BLaER1 treated with 17β-estradiol and CSF1 and Interleukin-3, amounts not matched to agents 10 nM and 100 nM (cell line): ENCODE measurements at regions not wholly inside any gene's neighbourhood (a gene's known extent, or its start where the extent isn't known, plus 50 kb on each side); places are given as distances from the start of the nearest gene placed in this dataset.

ENCODE experiments used
- H3K27ac ChIP-seq, 11 experiments: shearing (Covaris generic); formaldehyde crosslinking; 2 replicates each; pipeline ENCODE4 v1.8.1; 2022
- H3K27me3 ChIP-seq, 11 experiments: shearing (Covaris generic); formaldehyde crosslinking; 2 replicates each; pipeline ENCODE4 v1.8.1; 2022
- H3K36me3 ChIP-seq, 11 experiments: shearing (Covaris generic); formaldehyde crosslinking; 2 replicates each; pipeline ENCODE4 v1.8.1; 2022
- H3K4me1 ChIP-seq, 10 experiments: shearing (Covaris generic); formaldehyde crosslinking; 2 replicates each; pipeline ENCODE4 v1.8.1; 2022
- H3K4me2 ChIP-seq, 11 experiments: shearing (Covaris generic); formaldehyde crosslinking; 2 replicates each; pipeline ENCODE4 v1.8.1; 2022
- H3K4me3 ChIP-seq, 10 experiments: shearing (Covaris generic); formaldehyde crosslinking; 2 replicates each; pipeline ENCODE4 v1.8.1; 2022
- H3K9ac ChIP-seq, 11 experiments: shearing (Covaris generic); formaldehyde crosslinking; 2 replicates each; pipeline ENCODE4 v1.8.1; 2022
- H3K9me3 ChIP-seq, 11 experiments: shearing (Covaris generic); formaldehyde crosslinking; replicated peaks in 1 of 11; 2 replicates each; pipeline ENCODE4 v1.8.1; 2022
- H4K20me1 ChIP-seq, 11 experiments: shearing (Covaris generic); formaldehyde crosslinking; 2 replicates each; pipeline ENCODE4 v1.8.1; 2022
- Cebpa-rat ChIP-seq, 11 experiments: shearing (Covaris generic); IDR thresholded peaks; 2 replicates each; pipeline ENCODE4 v1.8.1; 2022

DNA sequence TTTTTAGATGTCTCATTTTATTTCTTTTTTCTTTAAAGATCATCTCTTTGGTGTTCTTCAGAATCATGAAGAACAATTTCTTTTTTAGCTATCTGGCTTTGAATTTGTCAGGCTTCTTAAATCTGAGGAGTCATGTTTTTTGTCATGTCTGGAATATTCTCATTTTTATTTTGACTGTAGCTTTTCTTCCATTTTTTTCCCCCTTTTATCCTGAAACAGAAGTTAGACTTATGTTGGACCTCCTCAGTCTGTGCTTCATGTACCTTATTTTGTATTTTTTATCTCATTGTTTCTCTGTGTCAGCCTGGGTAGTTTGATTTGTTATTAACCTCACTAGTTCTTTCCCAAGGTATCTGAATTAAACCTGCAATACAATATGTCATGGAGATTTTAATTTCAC, 319.2 kb upstream of the ADGRL4 start:
- Histone ChIP-seq H3K4me2 (no peak overlapping the region), H3K4me1 (peaks cover 0 to 18% (median 4%) of the 10 kb centered on the region in 10 experiments; a peak in 8 of 20 replicates)
- no peak for TF ChIP-seq Cebpa-rat (IDR thresholded peaks at IDR 0.05)

DNA sequence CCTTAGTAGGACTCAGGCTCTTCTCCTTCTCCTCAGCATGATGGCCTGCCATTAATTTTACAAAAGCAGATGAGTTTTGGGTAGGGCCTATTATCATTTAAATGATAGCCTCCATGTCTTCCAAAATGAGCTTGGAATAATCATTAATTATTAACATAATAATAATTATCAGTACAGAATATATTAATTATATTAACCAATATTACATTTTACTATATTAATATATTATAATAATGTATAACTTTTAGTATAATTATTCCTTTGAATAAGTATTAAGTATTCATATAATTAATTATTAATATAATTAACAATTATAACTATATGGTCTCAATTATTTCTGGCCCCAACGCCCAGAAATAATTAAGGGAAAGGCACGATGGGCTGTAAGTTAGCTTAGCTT, 318.6 kb upstream of the ADGRL4 start:
- TF ChIP-seq Cebpa-rat (IDR thresholded peaks at IDR 0.05) = no peak
- Histone ChIP-seq H3K4me2 (no peak overlapping the region), H3K4me3 (no peak overlapping the region), H3K9ac (no peak overlapping the region), H3K27ac (no peak overlapping the region), H3K36me3 (no peaks in the 10 kb centered on the region), H4K20me1 (no peaks in the 10 kb centered on the region), H3K9me3 (peaks cover 0 to 5% (median 0%) of the 10 kb centered on the region in 11 experiments; a peak in 3 of 22 replicates), H3K4me1 (peaks cover 0 to 18% (median 4%) of the 10 kb centered on the region in 10 experiments; a peak in 8 of 20 replicates), H3K27me3 (no peaks in the 10 kb centered on the region)

More for the DNA sequence above, 319.2 kb upstream of the ADGRL4 start:
- no peaks in the 10 kb centered on the region for H4K20me1 ChIP-seq
- H3K9ac ChIP-seq = no peak overlapping the region
- peaks cover 0 to 5% (median 0%) of the 10 kb centered on the region in 11 experiments; a peak in 3 of 22 replicates for H3K9me3 ChIP-seq
- no peaks in the 10 kb centered on the region for H3K36me3 ChIP-seq
- H3K27me3 ChIP-seq = no peaks in the 10 kb centered on the region
- no peak overlapping the region for H3K27ac ChIP-seq
- no peak overlapping the region for H3K4me3 ChIP-seq

DNA sequence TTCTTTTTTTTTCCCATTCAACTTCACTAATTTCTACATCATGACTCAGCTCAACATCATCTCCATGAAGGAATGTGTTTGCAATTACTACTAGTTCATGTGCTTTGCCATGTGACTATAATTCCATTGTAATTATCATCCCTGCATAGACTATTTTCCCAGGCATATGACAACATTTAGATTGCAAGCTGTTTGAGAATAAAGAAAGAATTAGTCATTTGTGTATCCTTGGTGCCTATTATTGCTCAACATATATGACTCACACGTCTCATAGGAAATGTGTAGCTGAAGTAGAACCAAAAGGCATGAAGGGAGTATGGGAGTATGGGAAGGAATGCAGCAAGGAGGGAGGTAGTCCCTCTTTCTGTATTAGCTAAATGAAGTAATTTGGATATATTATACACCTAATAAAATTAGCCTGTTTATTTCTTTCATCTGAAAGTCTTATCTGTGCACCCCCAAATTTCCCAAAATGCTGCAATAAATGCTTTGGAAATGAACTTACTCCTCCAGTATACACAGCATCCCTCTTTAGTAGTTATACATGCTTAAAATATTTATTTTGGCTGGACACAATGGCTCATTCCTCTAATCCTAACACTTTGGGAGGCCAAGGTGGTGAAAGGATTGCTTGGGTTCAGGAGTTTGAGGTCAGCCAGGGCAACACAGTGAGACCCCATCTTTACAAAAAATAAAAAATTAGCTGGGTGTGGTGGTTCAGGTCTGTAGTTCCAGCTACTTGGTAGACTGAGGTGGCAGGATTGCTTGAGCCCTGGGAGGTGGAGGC, 316.9 kb upstream of the ADGRL4 start:
- Histone ChIP-seq H3K27me3 (no peaks in the 10 kb centered on the region), H3K27ac (peak overlapping the region in 2 of 11 experiments; percentile 17 to 34; a peak in 2 of 22 replicates), H3K9me3 (peaks cover 0 to 5% (median 0%) of the 10 kb centered on the region in 11 experiments; a peak in 3 of 22 replicates), H3K4me1 (peaks cover 0 to 18% (median 4%) of the 10 kb centered on the region in 10 experiments; a peak in 8 of 20 replicates), H3K9ac (no peak overlapping the region), H3K4me2 (peak overlapping the region in 5 of 11 experiments; percentile 15 to 46 (median 22); a peak in 7 of 22 replicates), H3K4me3 (no peak overlapping the region), H3K36me3 (no peaks in the 10 kb centered on the region), H4K20me1 (no peaks in the 10 kb centered on the region)
- TF ChIP-seq Cebpa-rat (IDR thresholded peaks at IDR 0.05) = peak in 2 of 11 experiments; percentile 57 to 61; a peak in 6 of 22 replicates

DNA sequence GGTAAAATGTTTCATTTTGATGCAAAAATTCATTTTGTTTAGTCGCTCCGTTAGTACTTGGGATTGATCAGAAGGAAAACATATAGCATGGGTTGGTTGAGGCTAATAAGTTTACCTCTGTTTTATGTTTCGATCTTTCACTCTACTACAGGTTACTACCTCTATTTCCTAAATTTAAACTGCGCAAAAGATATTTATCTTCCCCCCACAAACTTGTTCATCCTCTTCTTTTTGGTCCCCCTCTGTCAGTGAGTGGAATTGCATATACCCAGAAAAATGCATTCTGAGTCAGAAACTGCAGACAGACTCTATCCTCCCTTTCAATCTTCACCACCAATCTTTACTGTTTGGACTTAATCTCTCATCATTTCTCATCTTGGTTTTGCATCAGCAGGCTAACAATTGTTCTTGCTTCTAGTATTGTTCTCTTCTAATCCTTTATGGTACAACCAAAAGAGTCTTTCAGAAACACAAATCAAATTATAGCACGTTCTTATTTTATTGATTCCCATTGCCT, 316.0 kb upstream of the ADGRL4 start:
- Histone ChIP-seq H3K9me3 (peaks cover 0 to 5% (median 0%) of the 10 kb centered on the region in 11 experiments; a peak in 3 of 22 replicates), H3K36me3 (no peaks in the 10 kb centered on the region), H3K9ac (no peak overlapping the region), H4K20me1 (no peaks in the 10 kb centered on the region), H3K27me3 (no peaks in the 10 kb centered on the region), H3K4me3 (no peak overlapping the region), H3K27ac (peak overlapping the region in 1 of 11 experiments; percentile 17; a peak in 1 of 22 replicates), H3K4me1 (peaks cover 0 to 18% (median 4%) of the 10 kb centered on the region in 10 experiments; a peak in 8 of 20 replicates), H3K4me2 (peak overlapping the region in 4 of 11 experiments; percentile 15 to 46 (median 18); a peak in 5 of 22 replicates)
- no peak for TF ChIP-seq Cebpa-rat (IDR thresholded peaks at IDR 0.05)

DNA sequence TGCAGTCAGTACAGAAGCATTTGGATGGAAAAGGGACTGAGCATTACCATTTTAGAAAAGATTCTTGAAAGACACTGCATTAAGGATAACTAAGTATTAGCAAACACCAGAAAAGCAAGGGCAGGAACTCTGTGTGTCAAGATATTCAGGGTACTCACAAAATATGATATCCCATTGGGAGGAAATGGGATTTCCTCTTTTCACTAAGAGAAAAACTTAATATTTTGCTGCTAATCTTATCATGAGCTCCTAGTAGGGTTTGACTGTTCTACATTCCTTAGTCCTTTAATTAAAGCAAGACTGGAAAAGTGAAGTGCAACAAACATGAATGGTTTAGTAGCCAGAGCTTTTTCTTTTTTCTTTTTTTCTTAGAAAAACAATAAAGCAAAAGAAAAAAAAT, 305.9 kb upstream of the ADGRL4 start:
- 0 out of 22 replicates have a peak, but pooled peaks cover 0 to 4% (median 0%) of the 10 kb centered on the region in 11 experiments for H3K9me3 ChIP-seq
- no peaks in the 10 kb centered on the region for H3K36me3 ChIP-seq
- peaks cover 0 to 6% (median 0%) of the 10 kb centered on the region in 10 experiments; a peak in 3 of 20 replicates for H3K4me1 ChIP-seq
- no peak overlapping the region for H3K9ac ChIP-seq
- no peak overlapping the region; a peak in 2 of 22 replicates for H3K4me2 ChIP-seq
- no peak overlapping the region for H3K4me3 ChIP-seq
- TF ChIP-seq Cebpa-rat (IDR thresholded peaks at IDR 0.05) = no peak
- no peaks in the 10 kb centered on the region for H4K20me1 ChIP-seq
- no peak overlapping the region for H3K27ac ChIP-seq
- H3K27me3 ChIP-seq = no peaks in the 10 kb centered on the region

DNA sequence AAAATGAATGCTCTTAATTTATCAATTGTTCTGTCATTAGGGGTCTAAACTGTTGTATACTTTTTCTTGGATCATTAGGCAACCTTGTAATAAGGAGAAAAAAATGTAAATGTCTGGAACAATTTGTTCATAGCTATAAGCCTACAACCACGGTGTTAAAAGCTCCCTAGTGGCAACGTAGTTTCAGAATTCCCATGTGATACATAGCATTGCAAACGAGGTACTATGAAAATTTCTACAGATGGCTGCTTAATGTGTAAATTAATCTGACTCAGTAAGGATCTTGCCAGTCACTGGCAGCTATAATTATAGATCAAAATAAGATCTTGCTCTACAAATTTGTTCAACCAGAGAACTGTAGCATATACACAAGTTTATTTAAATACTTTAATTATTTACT, 304.1 kb upstream of the ADGRL4 start:
- H3K4me3 ChIP-seq = no peak overlapping the region
- peaks cover 0 to 6% (median 0%) of the 10 kb centered on the region in 10 experiments; a peak in 3 of 20 replicates for H3K4me1 ChIP-seq
- 0 out of 22 replicates have a peak, but pooled peaks cover 0 to 4% (median 0%) of the 10 kb centered on the region in 11 experiments for H3K9me3 ChIP-seq
- no peaks in the 10 kb centered on the region for H3K36me3 ChIP-seq
- no peak overlapping the region for H3K27ac ChIP-seq
- no peak for TF ChIP-seq Cebpa-rat (IDR thresholded peaks at IDR 0.05)
- H3K27me3 ChIP-seq = no peaks in the 10 kb centered on the region
- no peaks in the 10 kb centered on the region for H4K20me1 ChIP-seq
- no peak overlapping the region for H3K4me2 ChIP-seq
- H3K9ac ChIP-seq = no peak overlapping the region

DNA sequence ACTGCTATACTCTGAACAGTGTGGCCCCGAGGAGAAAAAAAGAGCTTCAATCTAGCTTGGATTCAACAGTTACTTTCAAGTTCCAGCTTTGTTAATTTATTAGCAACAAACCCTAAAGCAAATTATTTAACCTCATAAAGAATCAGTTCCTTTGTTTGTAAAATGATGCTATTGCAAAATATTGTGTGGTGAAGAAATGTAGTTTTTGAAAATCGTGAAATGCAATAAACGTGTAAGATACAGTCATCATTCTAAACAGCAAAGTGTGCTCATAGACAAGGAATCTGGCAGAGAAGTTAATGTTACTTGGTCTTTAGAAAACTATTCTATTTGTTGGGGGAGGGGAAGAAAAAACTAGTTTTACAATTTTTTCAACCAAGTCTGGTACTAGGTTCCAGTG, 297.6 kb upstream of the ADGRL4 start:
- no peak for TF ChIP-seq Cebpa-rat (IDR thresholded peaks at IDR 0.05)
- Histone ChIP-seq H3K9me3 (no peaks in the 10 kb centered on the region), H3K27me3 (no peaks in the 10 kb centered on the region), H3K27ac (no peak overlapping the region), H3K9ac (no peak overlapping the region), H3K4me2 (no peak overlapping the region), H3K36me3 (no peaks in the 10 kb centered on the region), H4K20me1 (no peaks in the 10 kb centered on the region), H3K4me3 (no peak overlapping the region), H3K4me1 (no peaks in the 10 kb centered on the region)

DNA sequence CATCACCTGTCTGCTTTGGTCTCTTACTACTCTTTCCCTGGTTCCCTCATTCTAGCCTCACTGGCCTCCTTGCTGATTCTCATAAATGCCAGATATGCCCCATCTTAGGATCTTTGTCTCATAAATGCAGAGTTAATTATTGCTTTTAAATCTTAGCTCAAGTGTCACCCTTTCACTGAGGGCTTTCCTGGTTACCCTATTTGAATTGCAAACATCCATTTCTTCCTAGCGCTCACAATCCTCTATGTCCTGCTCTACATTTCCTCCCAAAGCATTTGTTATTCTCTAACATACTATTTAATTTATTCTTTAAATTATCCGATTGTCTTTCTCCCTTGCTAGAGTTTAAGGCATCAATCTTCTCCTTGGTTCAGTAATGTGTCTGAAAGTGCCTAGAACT, 296.5 kb upstream of the ADGRL4 start:
- Histone ChIP-seq H3K9me3 (no peaks in the 10 kb centered on the region), H3K27ac (no peak overlapping the region), H3K4me3 (no peak overlapping the region), H4K20me1 (no peaks in the 10 kb centered on the region), H3K27me3 (no peaks in the 10 kb centered on the region), H3K9ac (no peak overlapping the region), H3K36me3 (no peaks in the 10 kb centered on the region), H3K4me1 (no peaks in the 10 kb centered on the region), H3K4me2 (no peak overlapping the region)
- no peak for TF ChIP-seq Cebpa-rat (IDR thresholded peaks at IDR 0.05)

DNA sequence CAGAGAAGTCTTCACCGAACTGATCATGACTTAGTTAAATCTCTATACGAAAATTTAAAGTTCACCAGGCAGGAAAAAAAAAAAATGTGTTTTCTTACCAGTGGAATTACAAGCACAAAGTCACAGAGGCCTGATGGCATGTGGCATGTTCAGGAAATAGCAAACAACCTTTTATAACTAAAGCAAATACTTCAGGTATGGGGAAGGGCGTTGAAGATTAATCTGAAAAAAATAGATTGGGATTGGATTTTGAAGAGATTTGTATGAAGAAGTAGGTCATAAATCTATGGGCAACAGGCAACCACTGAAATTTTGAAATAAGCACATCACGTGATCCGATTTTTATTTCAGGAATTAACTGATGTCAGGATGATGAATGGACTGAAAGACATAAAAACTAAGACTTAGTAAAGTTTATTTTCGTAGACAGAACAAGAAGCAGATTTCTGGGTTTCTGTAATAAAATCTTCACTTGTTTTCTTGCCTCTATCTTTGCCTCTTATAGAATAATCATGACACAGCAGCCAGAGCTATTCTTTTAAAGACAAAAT, 295.9 kb upstream of the ADGRL4 start:
- H3K4me3 ChIP-seq = no peak overlapping the region

More for the DNA sequence above, 295.9 kb upstream of the ADGRL4 start:
- Histone ChIP-seq H3K4me1 (no peaks in the 10 kb centered on the region), H3K27me3 (no peaks in the 10 kb centered on the region), H4K20me1 (no peaks in the 10 kb centered on the region), H3K36me3 (no peaks in the 10 kb centered on the region), H3K9me3 (no peaks in the 10 kb centered on the region), H3K4me2 (no peak overlapping the region), H3K9ac (no peak overlapping the region), H3K27ac (no peak overlapping the region)
- TF ChIP-seq Cebpa-rat (IDR thresholded peaks at IDR 0.05) = no peak
